Epithelial cell of prostate (primary cell): ENCODE measurements at regions not wholly inside any gene's neighbourhood (a gene's known extent, or its start where the extent isn't known, plus 50 kb on each side); places are given as distances from the start of the nearest gene placed in this dataset.

Experiments used
- DNase-seq: peaks from one replicate; pipeline ENCODE4 v3.0.0-alpha.2; 2011; ENCODE audit warnings: low read depth, low spot score
- H3K27ac ChIP-seq: fragments of 450-650 bp; 2 replicates; pipeline ENCODE4 v1.5.1; 2017; ENCODE audit warnings: mild to moderate bottlenecking

GRCh38 chr16:86015606-86016005, 116.6 kb downstream of the IRF8 start:
- H3K27ac ChIP-seq = no peak overlapping the region
- DNase-seq = no peak

DNA sequence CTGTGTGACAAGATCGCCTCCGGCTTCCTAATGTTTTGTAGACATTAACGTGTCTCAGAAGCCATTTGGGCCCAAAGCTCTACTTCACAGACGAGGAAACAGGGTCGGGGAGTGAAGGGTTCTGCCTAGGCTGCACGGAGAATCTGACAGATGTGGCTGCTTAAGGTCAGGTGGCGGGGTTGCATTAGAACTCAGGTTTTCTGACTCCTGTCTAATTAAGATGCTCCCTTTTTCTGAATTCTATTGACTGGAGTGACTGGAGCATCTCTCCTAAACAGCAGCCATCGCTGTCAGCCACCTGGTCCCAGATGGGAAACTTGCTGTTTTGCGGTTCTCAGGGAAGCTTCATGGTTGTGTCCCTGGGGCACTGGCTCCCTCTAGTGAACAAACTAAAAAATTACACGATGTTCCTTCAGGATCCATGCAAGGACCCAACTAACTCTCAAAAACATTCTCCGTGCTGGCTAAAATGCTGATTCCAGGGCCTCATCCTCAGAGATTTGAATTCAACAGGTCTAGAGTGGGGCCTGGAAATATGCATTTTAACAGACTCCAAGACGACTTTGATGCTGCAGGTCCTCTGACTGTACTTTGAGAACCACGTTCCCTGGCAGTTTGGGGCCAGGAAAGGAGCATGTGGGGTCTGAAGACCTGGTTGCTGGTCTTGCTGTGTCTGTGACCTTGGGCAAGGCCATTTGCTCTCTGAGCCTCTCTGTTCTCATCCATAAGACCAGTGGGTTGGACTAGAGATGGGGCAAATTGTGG, 117.4 kb downstream of the IRF8 start:
- H3K27ac ChIP-seq = no peak overlapping the region
- no peak for DNase-seq

DNA sequence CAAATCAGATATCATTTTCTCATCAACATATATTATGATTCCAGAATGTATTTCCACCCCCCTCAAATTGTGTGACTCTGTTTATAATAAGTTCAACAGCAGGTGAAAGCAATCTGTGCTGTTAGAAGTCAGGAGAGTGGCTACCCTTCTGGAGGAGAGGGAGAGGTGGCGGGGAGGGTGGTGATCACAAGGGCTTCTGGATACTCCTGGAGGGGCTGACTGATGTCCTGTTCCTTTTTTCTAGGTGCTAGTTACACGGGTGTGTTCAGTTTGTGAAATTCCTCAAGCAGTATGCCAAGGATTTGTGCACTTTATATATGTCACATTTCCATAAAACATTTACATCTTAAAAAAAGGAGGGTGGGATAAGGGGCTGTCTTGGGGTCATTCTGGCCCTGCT, 119.1 kb downstream of the IRF8 start:
- DNase-seq = no peak
- H3K27ac ChIP-seq = no peak overlapping the region

- DNase-seq = no peak
These were observed 119.5 kb downstream of the IRF8 start for GRCh38 chr16:86018487-86018886.

DNA sequence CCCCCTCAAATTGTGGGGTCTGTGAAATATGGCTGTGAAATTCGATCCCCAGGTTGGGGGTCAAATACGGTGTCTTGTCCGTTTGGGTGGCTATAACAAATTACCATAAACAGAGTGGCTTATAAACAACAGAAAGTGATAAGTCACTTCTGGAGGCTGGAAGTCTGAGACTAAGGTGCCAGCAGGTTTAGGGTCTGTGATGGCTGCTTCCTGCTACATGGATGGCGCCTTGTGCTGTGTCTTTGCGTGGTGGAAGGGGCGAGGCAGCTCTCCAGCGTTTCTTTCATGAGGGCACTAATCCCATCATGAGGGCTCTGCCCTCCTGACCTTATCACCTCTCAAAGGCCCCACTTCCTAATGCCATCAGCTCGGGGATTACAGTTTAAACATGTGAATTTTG, 120.0 kb downstream of the IRF8 start:
- no peak overlapping the region for H3K27ac ChIP-seq
- no peak for DNase-seq

More at GRCh38 chr16:86018487-86018886, 119.5 kb downstream of the IRF8 start:
- H3K27ac ChIP-seq = no peak overlapping the region

- H3K27ac ChIP-seq = no peak overlapping the region
These were observed 120.6 kb downstream of the IRF8 start for GRCh38 chr16:86019446-86020047.

DNA sequence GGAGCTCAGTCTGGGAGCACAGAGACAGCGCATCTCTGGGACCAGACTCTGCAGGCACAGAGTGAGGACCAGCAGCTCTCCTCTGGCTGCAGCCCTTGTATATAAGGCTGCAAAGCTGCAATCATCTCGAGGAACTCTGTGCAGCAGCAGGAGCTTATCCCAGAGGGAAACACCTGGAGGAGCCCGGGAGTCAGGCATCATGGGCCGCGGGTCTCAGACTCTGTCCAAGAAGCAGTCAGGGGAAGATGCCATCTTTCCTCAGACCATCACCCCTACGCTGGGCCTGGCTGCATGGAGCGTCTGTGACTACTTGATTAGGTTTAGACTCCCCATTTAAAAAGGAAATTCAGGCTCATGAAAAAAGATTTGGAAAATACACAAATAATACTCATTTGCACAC, 122.0 kb downstream of the IRF8 start:
- DNase-seq = no peak
- H3K27ac ChIP-seq = no peak overlapping the region

More at GRCh38 chr16:86019446-86020047, 120.6 kb downstream of the IRF8 start:
- DNase-seq = no peak

DNA sequence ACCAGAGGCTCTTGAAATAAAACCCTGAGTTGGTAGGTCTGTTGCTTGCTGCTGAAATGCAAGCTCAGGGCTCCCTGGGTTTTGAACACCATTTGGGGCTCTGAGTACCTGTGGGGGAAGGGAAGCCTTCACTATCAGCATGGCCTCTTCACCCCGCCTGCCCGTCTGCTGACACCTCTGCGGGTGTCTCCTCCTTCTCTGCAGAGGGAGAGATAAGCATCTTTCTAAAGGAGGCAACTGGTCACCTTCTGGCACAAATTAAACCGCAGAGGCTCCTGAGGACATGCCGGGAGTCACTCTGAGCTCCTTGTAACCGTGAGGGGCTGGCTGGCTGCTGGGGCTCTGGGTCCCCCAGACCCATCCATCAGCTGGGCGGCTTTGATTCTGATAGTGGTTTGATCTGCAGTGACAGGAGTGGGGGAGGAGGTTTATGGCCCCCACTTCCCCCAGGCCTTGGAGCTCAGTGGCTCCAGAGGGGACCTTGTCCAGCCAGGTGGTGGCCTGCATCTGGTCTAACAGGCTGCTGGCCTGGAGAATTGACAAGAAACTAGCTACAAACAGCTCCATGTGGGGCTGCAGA, 123.5 kb downstream of the IRF8 start:
- no peak overlapping the region for H3K27ac ChIP-seq
- no peak for DNase-seq

- no peak for DNase-seq
- no peak overlapping the region for H3K27ac ChIP-seq
These were observed 125.2 kb downstream of the IRF8 start for GRCh38 chr16:86024210-86024609.

- no peak for DNase-seq
- H3K27ac ChIP-seq = no peak overlapping the region
These were observed 126.7 kb downstream of the IRF8 start for GRCh38 chr16:86025706-86026105.

DNA sequence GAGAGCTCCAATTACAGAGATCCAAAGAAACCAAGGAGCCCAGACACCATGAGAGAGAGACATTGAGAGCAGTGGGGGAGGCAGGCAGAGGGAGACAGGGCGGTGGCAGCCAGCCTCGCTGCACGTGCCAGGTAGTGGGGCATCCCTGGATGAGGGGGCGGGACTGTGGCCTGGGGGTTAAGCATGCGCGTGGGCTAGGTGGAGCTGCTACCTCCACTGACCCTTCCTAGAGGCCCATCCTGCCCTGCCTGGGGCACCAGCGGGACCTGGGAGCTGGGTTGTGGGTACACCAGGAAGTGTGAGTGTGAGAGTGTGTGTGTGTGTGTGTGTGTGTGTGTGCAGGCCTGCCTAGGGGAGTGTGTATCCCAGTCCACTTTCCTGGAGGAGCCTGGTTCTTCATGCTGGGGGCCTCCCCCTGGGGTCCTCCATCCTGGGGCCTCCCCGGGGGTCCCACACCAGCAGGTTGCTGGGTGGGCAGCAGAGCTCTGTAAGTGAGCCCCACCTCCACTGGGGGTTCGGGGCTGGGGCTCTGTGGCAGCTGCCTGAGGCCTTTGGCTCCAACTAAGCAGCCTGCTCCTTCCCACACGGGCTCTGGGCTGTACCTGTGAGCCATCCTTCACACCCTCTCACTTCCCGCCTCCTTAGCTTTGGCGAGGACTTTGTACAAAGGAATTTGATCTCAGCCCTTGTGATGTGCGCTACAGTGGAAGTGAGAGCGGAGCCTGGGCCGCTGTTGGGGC, 127.4 kb downstream of the IRF8 start:
- H3K27ac ChIP-seq = no peak overlapping the region
- no peak for DNase-seq

- H3K27ac ChIP-seq = no peak overlapping the region
- no peak for DNase-seq
These were observed 128.0 kb downstream of the IRF8 start for GRCh38 chr16:86026916-86027315.

DNA sequence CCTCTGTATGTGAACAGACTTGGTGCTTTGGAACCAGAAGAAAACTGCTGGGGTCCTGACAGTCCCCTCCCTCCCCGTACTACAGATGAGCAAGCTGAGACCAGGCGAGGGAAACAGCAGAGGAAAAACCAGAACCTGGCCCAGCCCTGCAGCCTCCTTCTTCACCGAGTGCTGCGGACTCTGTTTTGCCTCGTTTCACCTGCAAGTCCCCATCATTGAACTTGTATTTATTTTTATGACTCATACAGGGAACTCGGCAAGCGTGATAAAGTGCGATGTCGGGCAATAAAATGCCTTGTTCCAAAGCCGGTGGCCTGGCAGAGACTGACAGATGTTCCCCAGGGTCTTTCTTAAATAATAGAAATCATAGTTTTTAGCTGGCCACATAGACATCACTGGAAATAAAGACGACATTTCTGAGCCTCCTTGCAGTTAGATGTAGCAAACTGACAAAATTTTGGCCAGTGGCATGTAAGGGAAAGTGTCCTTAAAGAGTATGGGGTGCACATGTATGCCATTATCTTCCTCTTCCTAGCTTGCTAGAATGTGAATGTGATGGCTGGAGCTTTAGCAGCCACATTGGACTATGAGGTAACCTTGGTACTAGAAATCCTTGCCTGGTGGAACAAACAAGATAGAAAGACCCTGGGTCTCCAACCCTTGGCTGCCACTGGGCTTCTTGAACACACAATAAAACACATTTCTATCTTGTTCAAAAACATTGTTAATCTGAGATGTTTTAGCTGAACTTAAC, 128.6 kb downstream of the IRF8 start:
- DNase-seq = no peak
- H3K27ac ChIP-seq = no peak overlapping the region

- no peak overlapping the region for H3K27ac ChIP-seq
- DNase-seq = no peak
These were observed 130.3 kb downstream of the IRF8 start for GRCh38 chr16:86029131-86029741.

- H3K27ac ChIP-seq = no peak overlapping the region
- DNase-seq = no peak
These were observed 131.2 kb downstream of the IRF8 start for GRCh38 chr16:86030116-86030515.

DNA sequence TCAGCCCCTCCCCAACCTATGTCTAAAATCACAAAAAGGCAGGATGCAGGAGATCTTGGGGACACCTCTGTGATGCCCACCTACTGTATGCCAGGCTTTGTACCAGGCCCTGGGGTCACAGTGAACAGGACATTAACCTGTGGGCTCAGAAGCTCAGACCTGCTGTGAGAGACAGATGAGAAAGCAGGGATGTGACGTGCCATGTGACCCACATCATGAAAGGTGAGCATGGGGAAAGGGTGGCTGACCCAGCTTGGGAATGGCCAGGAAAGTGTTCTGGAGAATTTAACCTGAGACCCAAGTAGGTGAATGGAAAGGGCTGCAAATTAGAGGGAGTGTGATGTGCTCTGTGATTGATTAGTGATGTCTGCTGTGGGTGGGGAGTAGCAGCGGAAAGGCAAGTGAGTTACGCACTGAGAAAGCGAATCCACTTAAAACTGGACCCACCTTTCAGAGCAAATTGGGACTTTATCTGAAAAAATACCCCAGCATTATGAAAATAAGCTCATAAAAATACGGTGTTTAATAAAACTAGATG, 132.2 kb downstream of the IRF8 start:
- no peak overlapping the region for H3K27ac ChIP-seq
- no peak for DNase-seq

DNA sequence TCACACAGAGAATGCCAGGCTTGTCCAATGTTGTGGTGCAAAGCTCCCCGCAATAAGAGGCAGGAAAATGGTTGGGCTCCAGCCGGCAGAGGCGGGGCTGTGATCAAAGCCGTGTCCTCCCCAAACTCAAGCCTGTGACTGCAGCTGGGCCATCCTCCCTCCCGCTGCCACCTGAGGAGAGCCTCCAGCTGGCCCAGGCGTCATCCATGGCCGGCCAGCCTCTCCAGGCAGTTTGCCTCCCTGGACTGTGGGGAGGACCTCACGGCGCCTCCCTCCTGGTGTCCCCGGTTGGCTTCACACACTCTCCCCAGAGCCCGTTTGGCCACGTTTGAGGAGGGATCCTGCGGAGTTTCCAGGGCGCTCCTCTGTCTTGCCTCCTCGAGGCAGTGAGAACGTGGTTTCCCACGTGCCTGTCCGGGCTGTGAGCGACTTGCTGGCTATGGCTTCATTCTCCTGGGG, 134.1 kb downstream of the IRF8 start:
- no peak for DNase-seq
- no peak overlapping the region for H3K27ac ChIP-seq

DNA sequence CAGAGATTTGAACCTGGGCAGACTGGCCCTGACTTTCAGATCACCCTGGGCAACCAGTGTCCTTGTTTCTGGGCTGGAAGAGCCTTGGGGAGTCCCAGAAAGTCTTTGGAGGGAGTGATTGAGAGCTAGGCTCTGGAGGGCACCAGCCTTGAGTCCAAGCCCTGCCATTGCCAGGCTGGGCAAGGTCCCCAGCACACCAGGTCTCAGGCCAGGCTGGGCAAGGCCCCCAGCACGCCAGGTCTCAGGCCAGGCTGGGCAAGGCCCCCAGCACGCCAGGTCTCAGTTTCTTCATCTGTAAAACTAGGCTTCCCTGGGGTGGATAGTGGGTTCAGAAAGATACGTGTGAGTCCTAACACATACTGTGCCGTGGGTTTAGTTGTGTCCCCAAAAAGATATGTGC, 135.0 kb downstream of the IRF8 start:
- H3K27ac ChIP-seq = no peak overlapping the region
- DNase-seq = no peak

- H3K27ac ChIP-seq = no peak overlapping the region
- DNase-seq = no peak
These were observed 135.5 kb downstream of the IRF8 start for GRCh38 chr16:86034421-86034919.
